Activated CD4-positive, alpha-beta T cell treated with anti-CD3 and anti-CD28 coated beads, Interleukin-2, amount 50 U/mL, for 1 hour (primary cell): ENCODE measurements at regions not wholly inside any gene's neighbourhood (a gene's known extent, or its start where the extent isn't known, plus 50 kb on each side); places are given as distances from the start of the nearest gene placed in this dataset.

ENCODE experiments used
- DNase-seq: peaks from one replicate; pipeline ENCODE4 v3.0.0-alpha.2; 2020

GRCh38 chr21:41048623-41049022, 119.3 kb upstream of the BACE2 start:
- no peak for DNase-seq

DNA sequence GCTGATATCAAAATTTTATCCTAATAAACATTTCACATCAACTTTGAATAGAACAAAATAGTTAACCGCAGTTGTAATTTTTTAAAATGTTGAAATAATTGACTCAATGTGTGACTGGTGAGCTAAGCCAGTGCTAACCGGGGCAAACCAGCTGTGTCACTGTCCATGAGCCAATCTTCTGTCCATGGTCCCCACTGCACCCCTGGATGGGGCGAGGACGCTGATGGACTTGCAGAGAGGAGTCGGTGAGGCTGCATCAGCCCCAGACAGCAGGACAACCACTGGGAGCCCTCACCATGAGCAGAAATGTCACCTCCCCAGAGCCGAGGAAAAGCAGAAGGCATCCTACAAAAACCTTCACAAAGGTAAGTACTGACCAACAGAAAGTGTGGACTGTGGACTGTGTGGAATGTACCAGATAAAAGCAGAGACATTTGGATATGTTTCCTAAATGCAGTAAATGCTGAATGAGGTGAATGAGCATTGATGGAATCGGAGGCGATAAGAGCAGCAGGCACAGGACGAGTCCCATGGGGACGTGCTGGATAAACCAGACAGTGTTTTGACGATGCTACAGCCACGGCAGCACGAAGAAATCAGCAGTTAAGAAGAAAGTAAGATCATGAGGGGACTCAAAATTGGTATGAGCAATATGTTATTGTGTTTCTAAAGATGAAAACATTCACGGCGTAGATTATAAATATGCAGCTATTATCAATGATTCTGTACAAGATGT, 115.0 kb upstream of the BACE2 start:
- no peak for DNase-seq

GRCh38 chr21:41054018-41054578, 113.9 kb upstream of the BACE2 start:
- no peak for DNase-seq

- no peak for DNase-seq
Measured at GRCh38 chr21:41055266-41055665, 112.7 kb upstream of the BACE2 start.

- DNase-seq = no peak
Measured at GRCh38 chr21:41059871-41060270, 108.1 kb upstream of the BACE2 start.

DNA sequence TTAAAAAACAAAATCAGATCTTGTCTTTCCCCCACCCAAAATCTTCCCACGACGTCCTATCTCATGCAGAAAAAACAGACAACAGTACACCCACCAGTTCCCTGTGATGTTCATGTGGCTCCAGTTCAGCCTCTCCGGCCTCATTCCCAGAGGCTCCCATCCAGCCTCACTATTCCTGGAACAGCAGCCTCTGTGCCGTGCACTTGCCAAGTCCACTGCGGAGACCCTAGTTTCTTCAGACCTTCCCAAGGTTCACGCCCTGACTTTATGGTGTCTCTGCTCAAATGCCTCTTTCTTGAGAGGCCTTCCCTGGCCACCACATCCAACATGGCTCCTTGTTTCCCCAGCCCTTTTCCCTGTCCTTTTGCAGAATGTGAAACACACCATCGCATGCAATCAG, 106.3 kb upstream of the BACE2 start:
- DNase-seq = no peak

DNA sequence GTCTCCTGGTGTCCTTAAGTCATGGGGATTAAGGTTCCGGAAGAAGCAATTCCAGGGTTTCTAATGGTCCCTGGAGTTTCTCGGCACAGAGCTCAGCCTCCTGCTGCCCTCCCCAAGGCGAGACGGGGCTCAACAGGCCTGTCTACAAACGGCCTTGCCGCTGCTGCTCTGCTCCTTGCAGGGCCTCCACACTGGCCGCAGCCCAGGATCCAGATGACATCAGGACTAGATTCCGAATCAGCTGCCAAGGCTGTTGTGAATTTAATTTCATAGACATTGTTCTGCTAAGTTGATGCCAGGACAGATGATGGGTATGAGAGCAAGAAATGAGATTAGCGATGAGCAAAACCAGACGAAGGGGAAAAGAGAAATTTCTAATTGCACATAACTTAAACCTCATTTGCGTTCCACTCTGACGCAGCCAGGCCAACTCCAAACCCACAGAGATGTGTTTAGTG, 103.6 kb upstream of the BACE2 start:
- DNase-seq = no peak

- DNase-seq = no peak
Measured at GRCh38 chr21:41064951-41065350, 103.0 kb upstream of the BACE2 start.

- no peak for DNase-seq
Measured at GRCh38 chr21:41065539-41065938, 102.4 kb upstream of the BACE2 start.

- no peak for DNase-seq
Measured at GRCh38 chr21:41066086-41066938, 101.6 kb upstream of the BACE2 start.

DNA sequence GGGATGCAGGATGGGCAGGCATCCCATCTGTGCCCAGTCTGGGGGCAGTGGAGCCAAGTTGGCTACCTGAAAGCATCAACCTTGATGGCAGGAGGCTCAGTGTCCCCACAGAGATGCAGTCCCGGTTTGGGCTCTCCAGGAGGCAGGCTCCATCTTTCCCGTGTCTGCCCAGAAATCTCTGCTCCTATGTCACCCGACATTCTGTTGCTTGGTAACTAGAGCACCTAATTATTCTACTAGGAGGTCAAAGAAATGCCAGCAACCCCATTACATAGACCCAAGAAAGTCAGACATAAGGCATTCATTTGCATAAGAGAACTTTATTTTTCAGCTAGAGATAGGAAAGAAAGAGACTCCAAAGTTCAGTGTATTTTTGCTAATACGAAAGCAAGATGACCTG, 100.3 kb upstream of the BACE2 start:
- DNase-seq = no peak

DNA sequence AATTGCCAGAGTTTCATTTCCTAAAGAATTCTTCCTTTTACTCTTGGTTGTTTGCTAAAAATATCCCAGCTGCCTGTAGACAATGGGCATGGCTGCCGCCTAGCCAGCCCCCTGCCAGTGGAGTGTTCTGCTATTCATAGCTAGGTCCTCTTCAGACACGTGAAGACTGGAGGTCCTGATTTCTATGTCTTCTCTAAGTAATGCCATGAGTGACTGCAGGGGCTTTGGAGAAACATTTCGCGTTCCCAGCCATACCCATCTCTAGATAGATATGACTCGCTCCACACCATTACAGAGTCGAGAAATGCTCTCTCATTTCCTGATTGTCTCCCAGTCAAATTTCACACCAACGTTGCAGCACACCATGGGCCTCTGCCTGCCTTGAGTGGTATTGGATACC, 99.5 kb upstream of the BACE2 start:
- no peak for DNase-seq

DNA sequence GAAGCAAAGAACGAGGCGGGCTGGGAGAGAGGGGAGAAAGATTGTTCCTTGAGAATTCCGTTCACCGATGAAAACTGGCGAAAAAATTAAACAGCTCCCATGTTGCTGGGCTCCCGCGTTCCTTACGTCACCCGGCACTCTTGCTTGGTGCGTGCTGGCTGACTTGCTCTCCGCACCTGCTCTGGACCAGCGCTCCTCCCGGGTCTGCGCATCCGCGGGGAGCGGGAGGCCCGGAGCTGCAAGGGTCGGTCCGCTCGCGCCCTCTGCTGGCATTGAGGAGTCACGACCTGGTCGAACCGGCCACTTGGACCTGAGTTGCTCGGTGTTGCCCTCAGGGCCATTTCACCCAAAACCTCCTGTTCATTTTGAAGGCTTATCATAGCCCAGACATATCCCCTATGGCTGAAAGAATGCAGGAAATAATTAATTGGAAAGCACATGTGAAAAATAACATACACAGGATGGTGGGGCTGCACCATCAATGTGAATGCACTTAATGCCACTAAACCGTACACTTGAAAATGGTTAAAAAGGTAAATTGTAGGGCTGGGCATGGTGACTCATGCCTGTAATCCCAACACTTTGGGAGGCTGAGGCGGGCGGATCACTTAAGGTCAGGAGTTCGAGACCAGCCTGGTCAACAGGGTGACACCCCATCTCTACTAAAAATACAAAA, 98.9 kb upstream of the BACE2 start:
- peak; percentile 54 for DNase-seq

GRCh38 chr21:41070284-41070683, 97.7 kb upstream of the BACE2 start:
- no peak for DNase-seq

- DNase-seq = no peak
Measured at GRCh38 chr21:41071258-41072171, 96.4 kb upstream of the BACE2 start.

DNA sequence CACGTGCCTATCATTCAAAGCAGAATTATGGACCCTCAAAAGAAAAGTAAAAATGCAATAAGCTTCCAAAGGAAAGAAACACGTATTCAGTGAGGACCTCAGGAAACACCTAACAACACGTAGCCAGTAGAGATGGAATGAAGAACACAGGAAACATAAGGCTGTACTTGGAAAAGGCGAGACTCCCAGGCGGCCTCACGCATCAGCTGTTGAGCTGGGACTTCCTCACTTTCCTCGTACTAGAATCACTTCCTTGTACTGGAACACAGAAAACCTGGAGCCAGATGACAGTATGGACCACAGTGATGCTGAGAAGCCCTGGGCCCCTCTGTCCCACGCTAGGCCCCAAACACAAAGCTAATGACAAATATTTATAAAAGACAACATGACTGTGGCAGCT, 94.4 kb upstream of the BACE2 start:
- DNase-seq = no peak

DNA sequence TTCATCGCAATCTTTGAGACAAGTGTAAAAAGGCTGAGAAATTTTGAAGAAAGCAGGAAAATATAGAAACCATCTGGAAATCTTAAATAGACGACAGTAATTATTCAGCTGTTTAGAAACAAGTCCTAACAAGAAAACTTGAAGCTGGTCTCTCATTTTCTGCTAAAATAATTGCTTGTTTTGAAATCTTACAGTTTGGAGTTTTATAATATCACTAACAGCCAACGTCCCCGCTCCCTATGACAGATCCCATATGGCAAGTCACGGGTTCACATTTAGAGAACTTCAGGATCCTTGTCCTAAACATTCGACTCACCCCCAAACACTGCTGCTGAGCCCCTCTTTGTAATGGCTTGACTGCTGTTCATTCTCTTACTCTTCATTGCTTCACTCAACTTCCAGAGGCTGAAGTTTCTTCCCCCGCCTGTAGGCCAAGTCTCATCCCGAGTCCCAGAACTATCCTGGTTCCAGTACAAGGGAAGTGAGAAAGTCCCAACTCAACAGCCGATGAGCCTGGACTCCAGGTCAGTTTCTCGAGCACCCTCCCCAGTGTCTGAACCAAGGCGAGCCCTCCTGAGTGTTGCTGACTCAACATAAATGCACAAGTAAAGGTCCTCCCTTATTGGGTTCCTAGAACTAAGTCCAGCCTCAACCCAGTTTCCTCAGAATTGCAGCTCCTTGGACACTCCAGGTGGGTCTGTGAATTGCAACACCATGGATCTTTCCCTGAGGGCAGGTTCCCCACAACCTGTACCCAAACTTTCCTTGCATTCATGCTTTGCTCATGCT, 93.4 kb upstream of the BACE2 start:
- no peak for DNase-seq

DNA sequence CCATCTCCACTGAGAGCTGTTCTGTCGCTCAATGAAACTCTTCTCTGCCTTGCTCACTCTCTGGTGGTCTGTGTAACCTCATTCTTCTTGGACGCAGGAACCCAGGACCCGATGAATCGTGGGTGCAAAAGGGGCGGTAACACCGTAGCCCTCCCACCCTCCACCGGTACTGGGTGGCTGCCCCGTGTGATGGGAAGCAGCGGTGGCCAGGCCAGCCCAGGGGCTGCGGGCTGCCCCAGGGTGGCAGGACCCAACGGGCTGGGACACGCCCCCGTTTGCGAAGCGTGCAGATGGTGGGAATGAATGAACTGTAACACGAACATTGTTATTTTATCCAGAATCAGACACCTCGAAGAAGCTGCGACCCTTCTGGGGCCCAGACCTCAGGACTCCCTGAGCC, 92.3 kb upstream of the BACE2 start:
- DNase-seq = no peak

- DNase-seq = no peak
Measured at GRCh38 chr21:41076064-41076463, 91.9 kb upstream of the BACE2 start.

DNA sequence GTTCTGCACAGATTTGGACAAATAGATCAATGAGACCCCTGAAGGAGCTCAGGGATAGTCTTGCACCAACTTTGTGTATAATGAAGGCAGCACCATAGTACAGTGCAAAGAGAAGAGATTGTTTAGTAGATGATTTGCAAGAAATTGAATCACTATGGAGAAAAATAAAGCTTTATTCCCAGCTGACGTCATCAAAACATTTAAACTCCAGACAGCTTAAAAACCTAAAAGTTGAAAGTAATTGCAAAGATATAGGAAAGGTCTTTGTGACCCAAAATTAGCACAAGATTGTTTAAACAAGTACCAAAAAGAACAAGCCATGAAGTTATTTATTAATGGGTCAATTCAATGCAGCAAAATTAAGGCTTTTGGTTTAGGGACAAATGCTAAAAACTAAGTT, 88.8 kb upstream of the BACE2 start:
- DNase-seq = no peak

- no peak for DNase-seq
Measured at GRCh38 chr21:41080485-41081121, 87.4 kb upstream of the BACE2 start.
